Testis (tissue), 2 donors: ENCODE measurements at regions not wholly inside any gene's neighbourhood (a gene's known extent, or its start where the extent isn't known, plus 50 kb on each side); places are given as distances from the start of the nearest gene placed in this dataset.

Source experiments
- CTCF ChIP-seq, 3 experiments: fragments of 450-650 bp in 2 of 3; fragments of 200-600 bp in 1 of 3; sonication (generic) in 1 of 3; IDR thresholded peaks; one replicate each; pipeline ENCODE4 v1.5.1; 2016 to 2019; ENCODE audit warnings: antibody characterized with exemption in 3 of 3, mild to moderate bottlenecking in 2 of 3, moderate library complexity in 1 of 3
- POLR2A ChIP-seq: fragments of 450-650 bp; IDR thresholded peaks from one replicate; pipeline ENCODE4 v1.6.1; 2017; ENCODE audit warnings: antibody characterized with exemption, mild to moderate bottlenecking, moderate library complexity

- TF ChIP-seq CTCF (IDR thresholded peaks at IDR 0.05): no peak
- no peak for TF ChIP-seq POLR2A
Observed at GRCh38 chr5:174911118-174911517, 186.7 kb downstream of the MSX2 start.
